NCI-H526 treated with DMSO at 0.1 percent for 48 hours (cell line): ENCODE measurements at regions not wholly inside any gene's neighbourhood (a gene's known extent, or its start where the extent isn't known, plus 50 kb on each side); places are given as distances from the start of the nearest gene placed in this dataset.

Experiments
- DNase-seq: peaks from one replicate; lab custom pipeline; 2025; lab: John Stamatoyannopoulos, UW

DNA sequence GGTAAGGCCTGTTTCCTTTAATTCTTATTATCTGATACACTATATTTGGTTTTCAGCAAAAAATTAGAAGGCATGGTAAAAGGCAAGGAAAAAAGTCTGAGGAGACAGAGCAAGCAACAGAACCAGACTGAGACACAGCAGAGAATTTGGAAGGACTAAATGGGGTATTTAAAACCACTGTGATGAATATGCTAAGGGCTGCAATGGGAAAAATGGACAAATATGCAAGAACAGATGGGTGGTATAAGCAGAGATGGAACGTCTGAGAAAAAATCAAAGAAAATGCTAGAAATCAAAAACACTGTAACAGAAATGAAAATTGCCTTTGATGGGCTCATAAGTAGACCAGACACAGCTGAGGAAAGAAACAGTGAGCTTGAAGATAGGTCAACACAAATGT is 50.8 kb upstream of the NSMCE3 start:
- DNase-seq: no peak

DNA sequence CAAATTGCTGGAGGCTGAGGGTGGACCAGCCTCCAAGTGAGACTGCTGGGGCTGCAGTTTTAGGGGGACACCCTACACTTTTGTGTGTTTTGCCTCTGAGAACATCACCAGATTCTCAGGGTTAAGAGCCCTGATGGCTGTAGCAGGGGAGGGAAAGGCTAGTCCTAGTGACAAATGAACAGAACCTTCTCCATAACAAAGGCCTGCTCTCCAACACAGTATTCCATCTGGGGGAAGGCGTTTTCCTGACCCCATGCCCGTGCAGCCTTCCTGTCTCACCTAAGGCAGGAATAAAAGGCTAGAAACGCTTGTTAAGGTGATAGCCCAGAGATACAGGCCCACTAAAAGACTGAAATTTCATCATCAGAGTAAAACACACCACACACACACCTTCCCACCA is 50.2 kb upstream of the NSMCE3 start:
- no peak for DNase-seq
